HEK293T (cell line): ENCODE measurements at regions not wholly inside any gene's neighbourhood (a gene's known extent, or its start where the extent isn't known, plus 50 kb on each side); places are given as distances from the start of the nearest gene placed in this dataset.

Experiments used
- ARNT ChIP-seq: fragments of 450-650 bp; IDR thresholded peaks from 2 replicates; pipeline ENCODE4 v1.6.1; 2017; ENCODE audit warnings: mild to moderate bottlenecking
- CTBP1 ChIP-seq: fragments of 450-650 bp; IDR thresholded peaks from 2 replicates; pipeline ENCODE4 v1.6.1; 2016; ENCODE audit warnings: borderline replicate concordance
- FOXM1 ChIP-seq: fragments of 450-650 bp; IDR thresholded peaks from 2 replicates; pipeline ENCODE4 v1.6.1; 2017; ENCODE audit warnings: mild to moderate bottlenecking, borderline replicate concordance
- SP1 ChIP-seq: fragments of 450-650 bp; IDR thresholded peaks from 2 replicates; pipeline ENCODE4 v1.6.1; 2017
- SUZ12 ChIP-seq: fragments of 450-650 bp; IDR thresholded peaks from 2 replicates; pipeline ENCODE4 v1.6.1; 2016; ENCODE audit warnings: mild to moderate bottlenecking

DNA sequence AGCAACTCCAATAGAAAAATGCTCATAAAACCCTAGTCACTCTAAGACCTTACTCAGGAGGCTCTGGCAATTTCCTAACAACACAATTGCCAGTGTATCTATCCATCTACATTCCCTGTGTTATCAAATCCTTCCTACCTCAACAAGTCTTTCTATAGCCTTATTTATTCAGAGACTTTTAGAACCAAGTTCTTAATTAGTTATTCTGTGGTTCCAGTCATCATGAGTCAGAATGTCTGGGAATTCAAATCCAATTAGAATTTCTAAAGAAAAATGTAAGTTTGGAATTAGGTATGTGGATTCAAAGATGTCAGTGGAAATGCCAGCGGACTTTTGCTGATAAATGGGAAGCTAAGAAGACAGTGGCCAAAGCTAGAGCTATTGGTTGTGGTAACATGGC lies 302.6 kb upstream of the C1orf87 start:
- no peak for TF ChIP-seq FOXM1
- no peak for TF ChIP-seq CTBP1
- no peak for TF ChIP-seq SP1
- no peak for TF ChIP-seq ARNT
- TF ChIP-seq SUZ12: no peak
